A549 (cell line): ENCODE measurements at regions not wholly inside any gene's neighbourhood (a gene's known extent, or its start where the extent isn't known, plus 50 kb on each side); places are given as distances from the start of the nearest gene placed in this dataset.

Source experiments
- ATAC-seq, 2 experiments: fragments of 200-7000 bp in 1 of 2; fragments of >200 bp in 1 of 2; cut with Nextera tagmentation in 1 of 2; cut with Tn5 transposase in 1 of 2; 3 replicates each; pipeline versions ENCODE4 v1.8.0 to v1.9.1; 2018 to 2020; ENCODE audit warnings: mild to moderate bottlenecking in 1 of 2, moderate library complexity in 1 of 2
- CTCF ChIA-PET: fragments of 300-600 bp; sonication (Branson Sonifier 250); formaldehyde crosslinking; extraction: SDS; loops from one replicate; lab custom pipeline; 2021; ENCODE audit warnings: antibody characterized with exemption, inconsistent platforms; lab: Yijun Ruan, JAX
- POLR2A ChIA-PET: fragments of 350-600 bp; formaldehyde crosslinking; extraction: SDS; loops from one replicate; lab custom pipeline; 2021; ENCODE audit warnings: antibody characterized with exemption, inconsistent platforms; lab: Yijun Ruan, JAX
- DNase-seq, 2 experiments: peaks; one replicate each; pipeline versions ENCODE4 v3.0.0 to v3.0.0-alpha.2; 2011 to 2016; ENCODE audit warnings: low read depth in 1 of 2, low spot score in 1 of 2
- FAIRE-seq: peaks from 2 replicates; lab custom pipeline; 2011; peaks lifted over from hg19 to GRCh38; lab: Jason Lieb, UNC
- H3K27ac ChIP-seq, 2 experiments: fragments of >200 bp; sonication (Bioruptor Twin); formaldehyde crosslinking; 3 replicates each; pipeline ENCODE4 v1.5.1; 2016 to 2017
- H3K4me1 ChIP-seq: fragments of >200 bp; sonication (Bioruptor Twin); formaldehyde crosslinking; 3 replicates; pipeline ENCODE4 v1.6.1; 2016
- H3K4me2 ChIP-seq: fragments of >200 bp; sonication (Bioruptor Twin); formaldehyde crosslinking; 3 replicates; pipeline ENCODE4 v1.6.1; 2016
- H3K4me3 ChIP-seq: fragments of >200 bp; sonication (Bioruptor Twin); formaldehyde crosslinking; 3 replicates; pipeline ENCODE4 v1.5.1; 2016
- H3K9me3 ChIP-seq: fragments of >200 bp; sonication (Bioruptor Twin); formaldehyde crosslinking; 3 replicates; pipeline ENCODE4 v1.6.1; 2016
- ATOH8 ChIP-seq: fragments of 250-450 bp; sonication (Bioruptor Pico); IDR thresholded peaks from 2 replicates; pipeline ENCODE4 v1.5.0; 2020; ENCODE audit warnings: low read depth, mild to moderate bottlenecking, moderate library complexity
- BCL3 ChIP-seq: fragments of >200 bp; sonication (Bioruptor Twin); formaldehyde crosslinking; IDR thresholded peaks from 3 replicates; pipeline ENCODE4 v1.6.1; 2016
- BHLHE40 ChIP-seq: IDR thresholded peaks from 2 replicates; pipeline ENCODE4 v1.6.1; 2012; ENCODE audit warnings: low read depth, low read length, inconsistent platforms
- CBX2 ChIP-seq: fragments of 200-600 bp; sonication (generic); IDR thresholded peaks from 2 replicates; pipeline ENCODE4 v1.6.1; 2016; ENCODE audit warnings: low read depth, mild to moderate bottlenecking, borderline replicate concordance
- CHD4 ChIP-seq: fragments of 200-600 bp; sonication (generic); IDR thresholded peaks from 2 replicates; pipeline ENCODE4 v1.6.1; 2016; ENCODE audit warnings: antibody characterized with exemption, mild to moderate bottlenecking, borderline replicate concordance
- EHF ChIP-seq: fragments of 250-450 bp; sonication (Bioruptor Pico); IDR thresholded peaks from 2 replicates; pipeline ENCODE4 v1.5.0; 2020; ENCODE audit warnings: mild to moderate bottlenecking
- EHMT2 ChIP-seq: fragments of 200-600 bp; sonication (generic); IDR thresholded peaks from 2 replicates; pipeline ENCODE4 v1.6.1; 2016; ENCODE audit warnings: antibody characterized with exemption, low read depth, mild to moderate bottlenecking, moderate library complexity
- FOSL2 ChIP-seq, 2 experiments: fragments of 450-650 bp in 1 of 2; fragments of >200 bp in 1 of 2; sonication (Bioruptor Twin) in 1 of 2; formaldehyde crosslinking; IDR thresholded peaks; 2 replicates each; pipeline versions ENCODE4 v1.5.0 to v1.6.1; 2016 to 2020; ENCODE audit warnings: mild to moderate bottlenecking in 1 of 2, moderate library complexity in 1 of 2
- HDAC2 ChIP-seq: fragments of 200-600 bp; sonication (generic); IDR thresholded peaks from 2 replicates; pipeline ENCODE4 v1.6.1; 2016
- HES2 ChIP-seq: fragments of >200 bp; sonication (Bioruptor Twin); formaldehyde crosslinking; IDR thresholded peaks from 2 replicates; pipeline ENCODE4 v1.6.1; 2016
- JUNB ChIP-seq: fragments of >200 bp; sonication (Bioruptor Twin); formaldehyde crosslinking; IDR thresholded peaks from 2 replicates; pipeline ENCODE4 v1.6.1; 2016
- KDM5A ChIP-seq: fragments of 200-600 bp; sonication (generic); IDR thresholded peaks from 2 replicates; pipeline ENCODE4 v1.6.1; 2016; ENCODE audit warnings: antibody characterized with exemption, mild to moderate bottlenecking
- MAZ ChIP-seq: fragments of 150-350 bp; IDR thresholded peaks from 2 replicates; pipeline ENCODE4 v1.6.1; 2014; ENCODE audit warnings: antibody characterized with exemption, low read depth, low read length, borderline replicate concordance
- NFE2L2 ChIP-seq: fragments of 150-350 bp; conservative IDR thresholded peaks from 2 replicates; pipeline ENCODE4 v1.6.1; 2014; ENCODE audit warnings: low read length
- RAD21 ChIP-seq, 2 experiments: fragments of >200 bp in 1 of 2; sonication (Bioruptor Twin) in 1 of 2; formaldehyde crosslinking in 1 of 2; IDR thresholded peaks in 1 of 2; conservative IDR thresholded peaks in 1 of 2; 2 replicates in 1 of 2; 3 replicates in 1 of 2; pipeline ENCODE4 v1.6.1; 2012 to 2018; ENCODE audit warnings: inconsistent platforms in 1 of 2
- RCOR1 ChIP-seq: fragments of 150-350 bp; IDR thresholded peaks from 2 replicates; pipeline ENCODE4 v1.6.1; 2014; ENCODE audit warnings: antibody characterized with exemption, low read length, low read depth
- RNF2 ChIP-seq: fragments of 200-600 bp; sonication (generic); IDR thresholded peaks from 2 replicates; pipeline ENCODE4 v1.6.1; 2016; ENCODE audit warnings: low read depth, mild to moderate bottlenecking, antibody characterized with exemption, moderate library complexity, borderline replicate concordance
- WGBS: methylation state at CpG from one replicate; pipeline ENCODE4 v1.1.6; 2017; ENCODE audit errors: missing lambda C conversion rate; 5-methylcytosine and 5-hydroxymethylcytosine counted together
- TF ChIP-seq, protein P1 (sequence below): fragments of 450-650 bp; IDR thresholded peaks from 2 replicates; pipeline ENCODE4 v1.6.1; 2014; ENCODE audit warnings: antibody characterized with exemption
- TF ChIP-seq, protein P2 (sequence below): fragments of 200-600 bp; sonication (generic); IDR thresholded peaks from 2 replicates; pipeline ENCODE4 v1.6.1; 2016; ENCODE audit warnings: antibody characterized with exemption, mild to moderate bottlenecking, moderate library complexity
- TF ChIP-seq, protein P3 (sequence below): IDR thresholded peaks from 2 replicates; pipeline ENCODE4 v1.6.1; 2012

- TF ChIP-seq RCOR1 (no peak), FOSL2 (IDR thresholded peaks at IDR 0.05) (no peak), FOSL2 (CRISPR knock-in tag; IDR thresholded peaks at IDR 0.05) (no peak), BCL3 (no peak), KDM5A (no peak), EHF (no peak), BHLHE40 (no peak), HES2 (no peak), JUNB (no peak), RAD21 (conservative IDR thresholded peaks at IDR 0.05 in 1 of 2, IDR thresholded peaks at IDR 0.05 in 1 of 2) (no peak), ATOH8 (no peak), CHD4 (no peak)
- TF ChIP-seq, protein P1, sequence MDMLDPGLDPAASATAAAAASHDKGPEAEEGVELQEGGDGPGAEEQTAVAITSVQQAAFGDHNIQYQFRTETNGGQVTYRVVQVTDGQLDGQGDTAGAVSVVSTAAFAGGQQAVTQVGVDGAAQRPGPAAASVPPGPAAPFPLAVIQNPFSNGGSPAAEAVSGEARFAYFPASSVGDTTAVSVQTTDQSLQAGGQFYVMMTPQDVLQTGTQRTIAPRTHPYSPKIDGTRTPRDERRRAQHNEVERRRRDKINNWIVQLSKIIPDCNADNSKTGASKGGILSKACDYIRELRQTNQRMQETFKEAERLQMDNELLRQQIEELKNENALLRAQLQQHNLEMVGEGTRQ, result no peak
- TF ChIP-seq, protein P2, sequence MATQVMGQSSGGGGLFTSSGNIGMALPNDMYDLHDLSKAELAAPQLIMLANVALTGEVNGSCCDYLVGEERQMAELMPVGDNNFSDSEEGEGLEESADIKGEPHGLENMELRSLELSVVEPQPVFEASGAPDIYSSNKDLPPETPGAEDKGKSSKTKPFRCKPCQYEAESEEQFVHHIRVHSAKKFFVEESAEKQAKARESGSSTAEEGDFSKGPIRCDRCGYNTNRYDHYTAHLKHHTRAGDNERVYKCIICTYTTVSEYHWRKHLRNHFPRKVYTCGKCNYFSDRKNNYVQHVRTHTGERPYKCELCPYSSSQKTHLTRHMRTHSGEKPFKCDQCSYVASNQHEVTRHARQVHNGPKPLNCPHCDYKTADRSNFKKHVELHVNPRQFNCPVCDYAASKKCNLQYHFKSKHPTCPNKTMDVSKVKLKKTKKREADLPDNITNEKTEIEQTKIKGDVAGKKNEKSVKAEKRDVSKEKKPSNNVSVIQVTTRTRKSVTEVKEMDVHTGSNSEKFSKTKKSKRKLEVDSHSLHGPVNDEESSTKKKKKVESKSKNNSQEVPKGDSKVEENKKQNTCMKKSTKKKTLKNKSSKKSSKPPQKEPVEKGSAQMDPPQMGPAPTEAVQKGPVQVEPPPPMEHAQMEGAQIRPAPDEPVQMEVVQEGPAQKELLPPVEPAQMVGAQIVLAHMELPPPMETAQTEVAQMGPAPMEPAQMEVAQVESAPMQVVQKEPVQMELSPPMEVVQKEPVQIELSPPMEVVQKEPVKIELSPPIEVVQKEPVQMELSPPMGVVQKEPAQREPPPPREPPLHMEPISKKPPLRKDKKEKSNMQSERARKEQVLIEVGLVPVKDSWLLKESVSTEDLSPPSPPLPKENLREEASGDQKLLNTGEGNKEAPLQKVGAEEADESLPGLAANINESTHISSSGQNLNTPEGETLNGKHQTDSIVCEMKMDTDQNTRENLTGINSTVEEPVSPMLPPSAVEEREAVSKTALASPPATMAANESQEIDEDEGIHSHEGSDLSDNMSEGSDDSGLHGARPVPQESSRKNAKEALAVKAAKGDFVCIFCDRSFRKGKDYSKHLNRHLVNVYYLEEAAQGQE, result no peak
- TF ChIP-seq, protein P3, sequence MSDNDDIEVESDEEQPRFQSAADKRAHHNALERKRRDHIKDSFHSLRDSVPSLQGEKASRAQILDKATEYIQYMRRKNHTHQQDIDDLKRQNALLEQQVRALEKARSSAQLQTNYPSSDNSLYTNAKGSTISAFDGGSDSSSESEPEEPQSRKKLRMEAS, result no peak
- no peak for ATAC-seq
- Histone ChIP-seq H3K4me1 (no peaks in the 10 kb centered on the region), H3K9me3 (no peaks in the 10 kb centered on the region), H3K4me2 (no peak overlapping the region), H3K4me3 (no peak overlapping the region), H3K27ac (no peak overlapping the region)
- ChIA-PET POLR2A (no interaction called here), CTCF (interaction anchor here (1.5 to 2.3 kb wide), 3 partner anchors 12 to 51 kb away, joined by 3 to 9 read pairs (median 5); no protein-coding TSS in a partner anchor)
- 64% methylated on average over 3 of the region's 3 CpGs for WGBS
- DNase-seq, result no peak
- FAIRE-seq, result no peak
Measured at GRCh38 chr10:113469796-113470195, 83.1 kb upstream of the HABP2 start.

GRCh38 chr10:113470372-113471240 lies 82.2 kb upstream of the HABP2 start:
- WGBS, result 34% methylated on average over 5 of the region's 5 CpGs
- FAIRE-seq, result no peak
- H3K4me2 ChIP-seq, result no peak overlapping the region

More at GRCh38 chr10:113470372-113471240, 82.2 kb upstream of the HABP2 start:
- H3K9me3 ChIP-seq, result no peaks in the 10 kb centered on the region
- ChIA-PET CTCF (interaction anchor here (1.5 to 2.3 kb wide), 3 partner anchors 13 to 50 kb away, joined by 3 to 9 read pairs (median 5); no protein-coding TSS in a partner anchor), POLR2A (no interaction called here)
- ATAC-seq, result no peak
- no peak for TF ChIP-seq NFE2L2
- TF ChIP-seq HES2, result no peak
- TF ChIP-seq CHD4, result no peak
- no peak for TF ChIP-seq BCL3
- TF ChIP-seq CBX2, result no peak
- TF ChIP-seq HDAC2, result no peak
- no peak for TF ChIP-seq RNF2
- no peak for TF ChIP-seq EHMT2
- TF ChIP-seq BHLHE40, result no peak
- TF ChIP-seq MAZ, result no peak
- H3K27ac ChIP-seq, result no peak overlapping the region
- DNase-seq, result no peak
- H3K4me3 ChIP-seq, result no peak overlapping the region
- H3K4me1 ChIP-seq, result no peaks in the 10 kb centered on the region
